Head of caudate nucleus (tissue), 42 donors: ENCODE measurements at regions not wholly inside any gene's neighbourhood (a gene's known extent, or its start where the extent isn't known, plus 50 kb on each side); places are given as distances from the start of the nearest gene placed in this dataset.
A peak's percentile ranks its signal among the peaks of the same experiment; 100 is the strongest.
"Not testable (repeated sequence)": the region's sequence is repeated elsewhere in the genome, so short reads cannot be mapped to it uniquely, and the experiment has no call there.

Experiments
- DNase-seq, 42 donors: peaks; one replicate each; pipeline versions ENCODE4 v3.0.0 to v3.0.0-alpha.2; 2020 to 2021; ENCODE audit warnings: mixed read lengths in 7 of 42
- intact Hi-C: fragments of 100-400 bp; cut with DNase I; formaldehyde crosslinking; loops from one replicate; pipeline ENCODE4 v1.15.0; 2022

DNA sequence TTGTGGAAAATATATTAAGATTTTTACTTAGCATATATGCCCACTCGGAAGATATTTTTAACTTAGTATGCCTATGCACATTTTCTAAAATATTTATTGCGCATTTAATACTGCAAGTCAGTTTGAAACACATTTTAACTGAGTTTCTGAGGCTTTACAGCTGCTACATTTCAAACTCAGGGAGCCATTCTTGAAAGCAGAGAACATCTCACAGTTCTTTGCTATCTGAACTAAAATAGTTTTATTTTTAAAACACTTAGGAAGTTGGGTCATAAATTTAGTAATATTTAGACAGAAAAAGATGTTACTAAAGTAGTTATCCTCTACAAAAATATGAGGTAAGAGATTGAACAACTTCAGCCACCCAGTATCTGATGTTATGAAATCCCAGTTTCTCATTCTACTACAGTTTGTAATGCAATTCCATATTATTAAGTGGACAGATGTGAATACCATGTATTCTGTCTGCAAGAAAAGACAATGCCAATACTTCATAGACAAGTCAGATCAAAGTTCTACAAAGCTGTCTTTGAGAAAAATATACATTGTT is 409.9 kb upstream of the EDIL3 start:
- intact Hi-C loops, result no loop called here
- DNase-seq, result no peak

DNA sequence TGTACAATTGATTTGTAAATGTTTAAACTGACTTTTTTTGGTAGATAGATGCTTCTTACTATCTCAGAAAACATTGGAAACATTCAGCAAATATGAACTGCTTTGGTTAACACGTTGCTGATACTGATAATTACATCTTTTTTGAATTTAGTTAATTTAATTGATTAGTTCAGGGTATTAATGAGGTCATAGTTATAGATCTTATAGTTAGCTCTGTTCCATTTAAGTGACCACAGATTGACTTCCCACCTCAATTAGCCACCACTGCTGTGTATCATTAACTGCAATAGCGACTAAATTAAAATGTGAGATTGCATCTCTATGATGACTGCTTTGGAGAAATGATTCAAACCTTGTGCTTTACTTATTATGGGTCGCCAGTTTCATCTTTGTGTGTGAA is 407.1 kb upstream of the EDIL3 start:
- DNase-seq, result no peak
- intact Hi-C loops, result no loop called here

DNA sequence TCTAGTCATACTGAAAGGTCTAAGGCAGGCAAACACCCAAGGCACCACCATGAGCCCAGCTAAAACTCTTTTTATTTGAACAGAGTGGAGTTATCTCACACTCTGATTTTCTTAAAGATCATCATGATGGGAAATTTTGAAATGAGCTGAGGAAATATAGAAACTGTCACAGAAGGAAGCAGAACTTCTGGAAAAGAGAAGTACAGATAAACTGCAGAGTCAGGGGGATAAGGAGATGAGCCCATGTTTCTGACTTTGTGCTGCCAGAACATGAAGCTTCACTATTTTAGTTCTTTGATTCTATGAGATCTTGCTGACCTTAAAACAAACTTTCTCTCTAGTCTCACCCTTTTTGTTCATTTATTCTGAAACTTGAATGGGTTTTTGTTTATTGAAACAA is 406.5 kb upstream of the EDIL3 start:
- intact Hi-C loops, result no loop called here
- no peak for DNase-seq

DNA sequence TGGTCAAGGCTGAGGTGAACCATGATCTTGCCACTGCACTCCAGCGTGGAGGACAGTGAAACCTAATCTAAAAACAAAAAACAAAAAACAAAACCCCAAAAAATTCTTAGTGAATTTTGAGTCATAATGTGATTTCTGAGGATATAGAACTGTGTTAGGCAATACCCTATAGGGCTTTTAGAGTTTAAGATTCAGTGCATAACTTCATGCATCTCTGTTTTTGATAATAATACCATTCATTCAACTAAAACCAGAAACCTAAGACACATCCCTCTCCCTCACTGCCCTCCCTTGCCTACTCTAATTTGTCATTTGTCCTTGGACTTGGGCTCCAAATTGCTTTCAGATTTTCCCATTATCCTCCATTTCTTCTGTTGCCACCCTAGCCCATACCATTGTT is 405.7 kb upstream of the EDIL3 start:
- no peak for DNase-seq
- intact Hi-C loops, result no loop called here

DNA sequence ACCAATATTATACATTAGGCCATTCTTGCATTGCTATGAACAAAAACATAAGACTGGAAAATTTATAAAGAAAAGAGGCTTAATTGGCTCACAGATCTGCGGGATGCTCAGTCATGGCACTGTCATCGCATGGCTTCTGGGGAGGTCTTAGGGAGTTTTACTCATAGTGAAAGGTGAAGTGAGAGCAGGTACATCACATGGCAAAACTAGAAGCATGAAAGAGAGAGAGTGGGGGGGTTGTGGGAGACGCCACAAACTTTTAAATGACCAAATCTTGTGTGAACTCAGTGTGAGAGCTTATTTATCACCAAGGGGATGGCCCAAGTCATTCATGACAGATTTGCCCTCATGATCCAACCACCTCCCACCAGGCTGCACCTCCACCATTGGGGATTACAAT is 398.3 kb upstream of the EDIL3 start:
- intact Hi-C loops, result no loop called here

DNA sequence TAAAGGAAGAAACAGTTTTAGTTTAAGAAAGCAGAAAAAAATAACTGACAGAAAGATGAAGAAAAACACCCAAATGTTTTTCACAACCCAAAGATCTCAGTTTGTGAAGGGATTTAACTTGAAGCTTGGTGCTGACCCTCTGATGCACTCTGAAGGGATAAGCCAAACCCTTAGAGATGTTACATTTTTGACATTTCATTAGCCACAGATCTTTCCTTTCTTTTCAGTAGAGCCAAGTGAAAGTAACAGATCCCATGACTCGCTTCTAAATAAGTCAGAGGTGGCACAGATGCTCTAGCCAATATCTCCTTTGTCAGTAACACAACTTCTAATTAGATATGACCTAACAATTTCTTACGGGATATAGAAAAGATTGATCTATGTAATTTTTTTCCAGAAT is 394.5 kb upstream of the EDIL3 start:
- DNase-seq, result no peak
- intact Hi-C loops, result no loop called here

More for the DNA sequence above, 398.3 kb upstream of the EDIL3 start:
- DNase-seq, result no peak

DNA sequence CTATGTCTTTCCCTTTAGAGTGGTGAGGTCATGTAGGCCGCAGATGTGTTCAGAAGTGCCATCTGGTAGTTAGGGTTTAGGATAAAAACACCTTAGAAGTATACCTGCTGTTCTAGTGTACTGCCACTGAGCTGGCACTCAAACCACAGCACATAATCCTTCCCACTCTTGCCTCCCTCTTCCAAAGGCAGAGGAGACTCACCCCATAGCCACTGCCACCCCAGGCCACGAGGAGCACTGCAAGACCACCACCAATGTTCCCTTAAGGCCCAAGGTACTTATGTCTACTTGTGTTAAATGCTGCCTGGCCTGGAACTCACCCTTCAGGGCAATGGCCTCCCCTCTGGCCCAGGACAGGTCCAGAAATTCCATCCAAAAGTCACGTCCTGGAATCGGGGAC is 379.5 kb upstream of the EDIL3 start:
- DNase-seq, result no peak
- intact Hi-C loops, result no loop called here

DNA sequence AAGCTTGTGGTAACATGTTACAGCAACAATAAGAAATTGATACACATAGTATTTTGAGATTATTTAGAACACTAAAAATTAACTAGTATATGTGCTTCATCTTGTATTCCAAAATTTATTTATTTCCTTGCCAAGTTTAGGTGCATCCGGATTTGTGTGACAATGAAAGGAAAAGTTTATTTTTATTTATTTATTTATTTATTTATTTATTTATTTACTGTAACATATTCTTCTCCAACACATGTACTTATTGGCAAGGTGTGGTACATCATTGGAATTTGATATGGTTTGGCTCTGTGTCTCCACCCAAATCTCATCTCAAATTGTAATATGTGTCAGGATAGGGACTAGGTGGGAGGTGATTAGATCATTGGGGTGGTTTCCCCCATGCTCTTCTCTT is 373.3 kb upstream of the EDIL3 start:
- DNase-seq, result no peak
- intact Hi-C loops, result no loop called here

DNA sequence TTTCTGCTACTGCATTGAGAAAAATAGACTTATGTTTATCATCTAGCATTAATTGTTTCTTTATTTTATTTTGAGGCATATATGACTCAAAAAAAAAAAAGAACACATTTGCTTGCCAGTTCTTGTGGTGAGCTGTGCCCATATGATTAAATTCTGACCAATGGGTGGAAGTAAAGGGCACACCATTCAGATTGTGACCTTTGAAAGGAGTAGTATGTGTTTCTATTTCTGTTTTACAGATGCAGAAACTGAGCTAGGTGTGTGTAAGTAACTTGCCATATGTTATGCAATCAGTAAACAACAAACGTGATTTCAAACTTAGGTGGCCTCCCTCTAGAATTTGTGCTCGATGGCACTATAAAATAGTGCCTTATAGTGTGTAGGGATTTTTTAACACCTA is 368.1 kb upstream of the EDIL3 start:
- DNase-seq, result no peak
- intact Hi-C loops, result no loop called here

DNA sequence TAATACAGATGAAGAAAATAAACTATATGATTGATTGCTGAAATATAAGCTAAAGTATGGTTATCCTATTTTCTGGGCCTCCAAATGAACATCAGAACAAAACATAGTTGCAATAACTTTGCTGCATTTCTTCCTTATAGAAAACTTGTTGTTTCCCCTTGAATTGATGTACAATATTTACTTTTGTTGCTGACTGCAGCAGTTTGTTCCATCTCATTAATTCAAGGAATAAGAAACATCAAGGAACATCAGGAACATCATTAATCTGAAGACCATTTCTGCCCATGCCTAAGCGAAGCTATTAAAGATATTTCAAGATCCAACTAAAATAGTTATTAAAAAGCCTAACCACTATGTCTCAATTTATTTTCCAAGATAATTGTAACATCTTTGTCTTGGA is 363.6 kb upstream of the EDIL3 start:
- intact Hi-C loops, result no loop called here
- no peak for DNase-seq

DNA sequence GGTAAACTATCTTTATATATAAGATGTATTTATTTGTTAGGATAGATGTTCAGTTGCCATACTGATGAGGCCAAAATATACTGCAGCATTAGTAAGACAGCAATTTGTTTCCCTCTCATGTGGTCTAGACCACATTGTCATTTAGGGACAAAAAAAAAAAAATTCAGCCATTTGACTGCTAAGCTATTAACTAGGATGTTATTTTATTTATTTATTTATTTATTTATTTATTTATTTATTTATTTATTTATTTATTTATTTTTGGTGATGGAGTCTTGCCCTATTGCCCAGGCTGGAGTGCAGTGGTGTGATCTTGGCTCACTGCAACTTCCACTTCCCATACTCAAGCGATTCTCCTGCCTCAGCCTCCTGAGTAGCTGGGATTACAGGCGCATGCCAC is 361.6 kb upstream of the EDIL3 start:
- DNase-seq, intact Hi-C loops: not testable (repeated sequence)

DNA sequence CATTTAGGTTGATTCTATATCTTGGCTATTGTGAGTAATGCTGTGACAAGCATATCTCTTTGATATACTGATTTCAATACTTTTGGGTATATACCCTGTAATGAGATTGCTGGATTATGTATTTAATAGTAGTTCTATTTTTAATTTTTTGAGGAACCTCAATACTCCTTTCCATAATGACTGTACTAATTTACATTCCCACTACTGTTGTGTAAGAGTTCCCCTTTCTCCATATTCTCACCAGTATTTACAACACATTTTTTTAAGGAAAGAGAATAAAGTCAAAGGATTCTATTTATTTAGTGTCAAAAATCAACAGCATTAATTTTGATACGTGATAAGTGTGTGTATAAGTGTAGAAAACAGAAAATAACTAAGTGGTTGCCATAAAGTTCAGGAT is 356.4 kb upstream of the EDIL3 start:
- intact Hi-C loops, result no loop called here

DNA sequence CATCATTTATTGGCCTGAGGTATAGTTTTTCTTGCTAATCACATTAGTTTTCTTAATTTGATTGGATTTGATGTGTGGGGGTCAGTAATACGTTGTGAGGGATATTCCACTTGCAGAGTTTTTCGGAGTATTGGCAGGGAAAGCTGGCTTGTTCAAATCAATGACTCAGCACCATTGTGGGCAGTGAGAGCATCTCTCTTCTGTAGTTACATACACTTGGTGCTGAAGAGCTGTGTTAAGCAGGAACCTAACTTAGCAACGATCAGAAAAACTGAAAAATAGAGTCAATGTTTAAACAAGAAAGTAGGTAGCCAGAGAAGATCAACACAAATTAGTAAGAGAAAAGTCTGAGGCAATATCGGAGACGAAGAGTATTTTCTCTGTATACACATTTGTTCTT is 344.6 kb upstream of the EDIL3 start:
- intact Hi-C loops, result no loop called here
- DNase-seq, result peak in 31 of 42 donors; percentile 2 to 74 (median 38)

More for the DNA sequence above, 356.4 kb upstream of the EDIL3 start:
- DNase-seq, result no peak

DNA sequence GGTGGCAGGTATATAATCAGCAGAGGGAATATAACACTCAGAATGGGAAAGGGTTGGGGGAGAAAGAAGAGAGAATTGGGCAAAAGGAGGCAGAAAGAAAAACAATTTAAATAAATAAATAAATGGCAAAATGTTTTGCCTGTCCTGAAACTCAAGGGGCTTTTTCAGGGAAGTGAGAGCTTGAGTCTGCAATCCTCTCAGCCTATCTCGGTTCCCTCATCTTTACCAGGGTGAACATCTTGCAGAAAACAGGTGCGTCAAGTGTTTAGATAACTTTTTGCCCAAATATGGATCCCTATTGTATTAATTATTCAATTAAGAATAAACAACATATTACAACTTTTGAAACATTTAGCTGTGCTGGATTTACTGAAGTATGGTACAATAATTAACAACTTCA is 343.0 kb upstream of the EDIL3 start:
- intact Hi-C loops, result no loop called here
- DNase-seq, result no peak

DNA sequence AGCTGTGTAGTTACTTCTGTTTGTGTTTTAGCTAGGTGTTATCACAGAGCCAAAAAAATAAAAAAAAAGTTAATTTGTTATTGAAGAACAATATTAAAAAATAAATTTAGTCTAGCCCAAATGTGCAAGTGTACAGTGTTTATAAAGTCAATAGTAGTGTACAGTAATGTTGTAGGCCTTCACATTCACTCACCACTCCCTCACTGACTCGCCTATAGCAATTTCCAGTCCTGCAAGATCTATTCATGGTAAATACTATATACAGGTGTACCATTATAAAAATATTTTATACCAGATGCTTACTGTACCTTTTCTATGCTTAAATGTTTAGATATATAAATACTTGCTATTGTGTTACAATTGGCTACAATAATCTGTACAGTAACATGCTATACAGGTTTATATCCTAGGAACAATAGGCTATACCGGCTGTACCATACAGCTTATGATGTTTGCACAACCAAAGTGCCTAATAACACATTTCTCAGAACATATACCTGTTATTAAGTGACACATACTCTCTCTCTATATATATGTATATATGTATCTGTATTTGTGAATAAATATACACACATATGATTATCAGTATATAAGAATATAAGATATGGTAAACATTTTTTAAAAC is 341.4 kb upstream of the EDIL3 start:
- intact Hi-C loops, result no loop called here
- no peak for DNase-seq

DNA sequence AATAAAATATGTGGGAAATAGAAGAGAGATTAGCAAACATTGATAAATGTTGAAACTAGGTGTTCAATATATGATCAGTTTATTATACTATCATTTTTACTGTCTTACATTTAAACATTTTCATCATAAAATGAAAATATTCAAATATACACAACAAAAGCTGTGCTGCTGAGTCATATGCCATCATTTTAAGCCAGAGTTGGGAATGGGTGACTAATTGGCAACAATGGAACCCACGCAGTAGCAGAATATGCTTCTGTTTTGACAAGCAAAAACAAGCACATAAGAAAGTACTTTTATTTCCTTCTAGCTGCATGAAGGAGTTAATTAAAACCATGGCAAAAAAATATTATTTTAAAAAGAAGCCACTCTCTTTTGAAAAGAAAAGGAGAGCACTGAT is 340.0 kb upstream of the EDIL3 start:
- no peak for DNase-seq
- intact Hi-C loops, result no loop called here

DNA sequence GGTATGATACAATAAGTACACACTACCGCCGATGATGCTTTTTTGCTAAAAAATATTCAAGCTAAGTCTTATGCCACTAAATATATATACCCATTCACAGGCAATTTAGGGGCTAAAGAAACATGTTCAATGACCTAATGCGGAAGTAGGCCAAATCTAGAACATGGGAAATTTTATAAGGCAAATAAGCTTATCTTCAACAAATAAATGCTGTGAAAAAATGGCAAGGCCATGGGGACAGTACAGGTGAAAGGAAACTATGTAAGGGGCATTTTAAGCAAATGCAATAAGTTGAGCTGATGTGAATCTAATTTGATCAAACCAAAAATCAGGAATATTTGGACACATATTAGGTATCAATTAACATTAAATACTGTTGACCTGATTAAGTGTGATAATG is 339.5 kb upstream of the EDIL3 start:
- intact Hi-C loops, result no loop called here
- DNase-seq, result no peak

DNA sequence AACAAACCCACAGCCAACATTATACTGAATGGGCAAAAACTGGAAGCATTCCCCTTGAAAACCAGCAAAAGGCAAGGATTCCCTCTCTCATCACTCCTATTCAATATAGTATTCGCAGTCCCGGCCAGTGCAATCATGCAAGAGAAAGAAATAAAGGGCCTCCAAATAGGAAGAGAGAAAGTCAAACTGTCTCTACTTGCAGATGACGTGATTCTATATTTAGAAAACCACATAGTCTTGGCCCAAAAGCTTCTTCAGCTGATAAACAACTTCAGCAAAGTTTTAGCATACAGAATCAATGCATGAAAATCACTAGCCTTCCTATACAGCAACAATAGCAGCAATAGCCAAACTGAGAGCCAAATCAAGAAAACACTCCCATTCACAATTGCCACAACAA is 333.7 kb upstream of the EDIL3 start:
- intact Hi-C loops, result no loop called here
- no peak for DNase-seq

DNA sequence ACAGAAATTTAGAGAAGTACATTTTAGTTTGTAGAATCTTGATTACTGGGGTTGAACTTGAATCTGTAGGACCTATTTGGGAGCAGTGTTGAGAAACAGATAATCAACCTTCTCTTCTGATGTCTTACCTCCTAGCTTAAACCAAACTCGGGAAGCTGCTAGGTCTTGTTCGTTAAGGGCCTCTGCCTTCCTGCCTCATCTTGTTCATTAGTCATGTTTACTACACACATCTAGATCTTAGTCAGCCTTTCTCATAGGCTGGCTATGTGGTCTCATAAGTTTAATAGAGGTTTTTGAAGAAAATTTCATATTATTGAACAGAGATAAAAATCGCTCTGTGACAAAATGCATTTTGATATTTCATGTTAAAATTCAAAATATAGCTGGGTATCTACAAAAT is 331.0 kb upstream of the EDIL3 start:
- no peak for DNase-seq
- intact Hi-C loops, result no loop called here

DNA sequence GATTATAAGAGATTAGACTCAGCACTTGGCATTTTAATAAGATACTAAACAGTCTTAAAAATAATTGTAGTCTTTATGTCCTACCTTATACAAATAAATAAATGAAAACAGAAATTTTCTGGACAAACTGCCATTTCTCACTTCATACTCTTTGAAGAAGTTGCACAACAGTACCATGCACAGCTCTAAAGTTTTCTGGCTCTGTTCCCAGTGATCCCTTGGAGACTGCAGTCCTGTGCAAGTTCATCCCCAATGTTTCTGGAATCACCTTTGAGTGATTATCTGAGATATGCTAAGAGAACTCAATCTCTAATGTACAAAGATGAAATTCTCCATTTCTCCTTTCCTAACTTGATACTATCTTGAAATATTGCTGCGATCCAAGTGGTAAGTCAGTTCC is 330.4 kb upstream of the EDIL3 start:
- intact Hi-C loops, result no loop called here
- DNase-seq, result no peak

DNA sequence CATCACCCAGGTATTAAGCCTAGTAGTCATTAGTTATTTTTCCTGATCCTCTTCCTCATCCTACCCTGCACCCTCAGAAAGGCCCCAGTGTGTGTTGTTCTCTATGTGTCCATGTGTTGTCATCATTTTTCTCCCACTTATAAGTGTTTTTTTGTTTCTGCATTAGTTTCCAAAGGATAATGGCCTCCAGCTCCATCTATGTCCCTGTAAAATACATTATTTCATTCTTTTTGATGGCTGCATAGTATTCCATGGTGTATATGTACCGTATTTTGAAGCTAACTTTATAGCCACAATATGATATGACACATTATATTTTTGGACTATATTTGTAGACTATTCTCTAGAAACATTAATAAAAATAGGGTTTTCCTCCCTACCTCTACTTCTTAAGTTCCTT is 324.4 kb upstream of the EDIL3 start:
- no peak for DNase-seq
- intact Hi-C loops, result no loop called here
